ENCODE measurements at regions not wholly inside any gene's neighbourhood (a gene's known extent, or its start where the extent isn't known, plus 50 kb on each side); places are given as distances from the start of the nearest gene placed in this dataset.
A peak's percentile ranks its signal among the peaks of the same experiment; 100 is the strongest.

- H3K36me3 ChIP-seq, result no peaks in the 10 kb centered on the region
- ATAC-seq, result no peak
- no peak overlapping the region for H3K27ac ChIP-seq
- TF ChIP-seq EP300 (IDR thresholded peaks at IDR 0.05) (no peak), POLR2A (IDR thresholded peaks at IDR 0.05) (no peak), CTCF (IDR thresholded peaks at IDR 0.05) (no peak), POLR2AphosphoS5 (IDR thresholded peaks at IDR 0.05) (no peak)
- no peak overlapping the region for H3K4me3 ChIP-seq
- peaks cover 0 to 4% (median 0%) of the 10 kb centered on the region in 3 donors for H3K4me1 ChIP-seq
- 53 to 81% methylated on average over 2 of the region's 2 CpGs for WGBS, 2 donors (ENCODE audit: low coverage in 1 of 2)
- H3K27me3 ChIP-seq, result no peaks in the 10 kb centered on the region
- H3K9me3 ChIP-seq, result no peaks in the 10 kb centered on the region
Observed at GRCh38 chr11:92137747-92138146, 86.9 kb upstream of the FAT3 start.

- no peaks in the 10 kb centered on the region for H3K27me3 ChIP-seq
- H3K9me3 ChIP-seq, result no peaks in the 10 kb centered on the region
- TF ChIP-seq CTCF (IDR thresholded peaks at IDR 0.05), result peak in 2 of 4 experiments; percentile 13 to 23
- no peak for TF ChIP-seq POLR2AphosphoS5 (IDR thresholded peaks at IDR 0.05)
- H3K27ac ChIP-seq, result no peak overlapping the region
- 43 to 77% methylated on average over 1 to 2 of the region's 2 CpGs for WGBS, 2 donors (ENCODE audit: low coverage in 1 of 2)
- H3K36me3 ChIP-seq, result no peaks in the 10 kb centered on the region
- H3K4me3 ChIP-seq, result no peak overlapping the region
- H3K4me1 ChIP-seq, result peaks cover 0 to 4% (median 0%) of the 10 kb centered on the region in 3 donors
- ATAC-seq, result no peak
Observed at GRCh38 chr11:92136797-92137196, 87.8 kb upstream of the FAT3 start.

GRCh38 chr11:92131289-92131865 is 93.2 kb upstream of the FAT3 start:
- no peaks in the 10 kb centered on the region for H3K36me3 ChIP-seq
- H3K4me3 ChIP-seq, result no peak overlapping the region
- H3K4me1 ChIP-seq, result no peaks in the 10 kb centered on the region
- no peak for TF ChIP-seq CTCF (IDR thresholded peaks at IDR 0.05)
- no peak for TF ChIP-seq EP300 (IDR thresholded peaks at IDR 0.05)
- TF ChIP-seq POLR2AphosphoS5 (IDR thresholded peaks at IDR 0.05), result no peak
- TF ChIP-seq POLR2A (IDR thresholded peaks at IDR 0.05), result no peak
- peak; percentile 66 for ATAC-seq
- no peaks in the 10 kb centered on the region for H3K27me3 ChIP-seq
- 57 to 74% methylated on average over 3 of the region's 4 CpGs for WGBS, 2 donors (ENCODE audit: low coverage in 1 of 2)
- H3K27ac ChIP-seq, result no peak overlapping the region
- H3K9me3 ChIP-seq, result no peaks in the 10 kb centered on the region

- Histone ChIP-seq H3K36me3 (no peaks in the 10 kb centered on the region), H3K27me3 (no peaks in the 10 kb centered on the region), H3K27ac (no peak overlapping the region), H3K9me3 (no peaks in the 10 kb centered on the region), H3K4me1 (no peaks in the 10 kb centered on the region), H3K4me3 (no peak overlapping the region)
- peak; percentile 47 for ATAC-seq
- no peak for TF ChIP-seq POLR2A (IDR thresholded peaks at IDR 0.05)
- WGBS, 2 donors (ENCODE audit: low coverage in 1 of 2), result 45 to 47% methylated on average over 2 of the region's 2 CpGs
Observed at GRCh38 chr11:92130421-92130831, 94.2 kb upstream of the FAT3 start.

- H3K4me1 ChIP-seq, result no peaks in the 10 kb centered on the region
- no peaks in the 10 kb centered on the region for H3K27me3 ChIP-seq
- H3K4me3 ChIP-seq, result no peak overlapping the region
- no peak for TF ChIP-seq CTCF (IDR thresholded peaks at IDR 0.05)
- no peak for TF ChIP-seq POLR2AphosphoS5 (IDR thresholded peaks at IDR 0.05)
- TF ChIP-seq POLR2A (IDR thresholded peaks at IDR 0.05), result no peak
- no peak for TF ChIP-seq EP300 (IDR thresholded peaks at IDR 0.05)
- H3K36me3 ChIP-seq, result no peaks in the 10 kb centered on the region
- H3K9me3 ChIP-seq, result no peaks in the 10 kb centered on the region
- H3K27ac ChIP-seq, result no peak overlapping the region
- ATAC-seq, result no peak
- WGBS, 2 donors (ENCODE audit: low coverage in 1 of 2), result 80 to 88% methylated on average over 1 of the region's 1 CpG
Observed at GRCh38 chr11:92129811-92130210, 94.8 kb upstream of the FAT3 start.
